ENCODE measurements at regions not wholly inside any gene's neighbourhood (a gene's known extent, or its start where the extent isn't known, plus 50 kb on each side); places are given as distances from the start of the nearest gene placed in this dataset.

- intact Hi-C loops (cut with DNase I), result no loop called here
- Histone ChIP-seq H3K27ac (ENCODE audit: low read depth in 2 of 2, low read length in 2 of 2) (no peak overlapping the region), H3K4me1 (ENCODE audit: control insufficient read depth in 2 of 3, insufficient read depth in 2 of 3, low read depth in 1 of 3, low read length in 3 of 3) (no peaks in the 10 kb centered on the region), H3K9ac (ENCODE audit: low read length in 3 of 3) (no peak overlapping the region), H3K36me3 (ENCODE audit: control insufficient read depth in 2 of 3, insufficient read depth in 3 of 3, low read length in 3 of 3) (no peaks in the 10 kb centered on the region), H3K4me3 (ENCODE audit: low read length in 3 of 3) (no peak overlapping the region), H3K9me3 (ENCODE audit: control insufficient read depth in 2 of 3, insufficient read depth in 1 of 3, low read length in 3 of 3) (no peaks in the 10 kb centered on the region), H3K27me3 (ENCODE audit: control insufficient read depth, insufficient read depth, low read length) (no peaks in the 10 kb centered on the region)
- no peak for TF ChIP-seq CTCF (IDR thresholded peaks at IDR 0.05; ENCODE audit: borderline replicate concordance, extremely low read depth, insufficient read depth)
- no peak for DNase-seq
- no peak for FAIRE-seq
Measured at GRCh38 chr10:61159253-61159652, 215.3 kb upstream of the RHOBTB1 start.

GRCh38 chr10:61157182-61157581 is 213.2 kb upstream of the RHOBTB1 start:
- no peak for TF ChIP-seq CTCF (IDR thresholded peaks at IDR 0.05; ENCODE audit: borderline replicate concordance, extremely low read depth, insufficient read depth)
- intact Hi-C loops (cut with DNase I), result no loop called here
- H3K9ac ChIP-seq (ENCODE audit: low read length in 3 of 3), result no peak overlapping the region
- no peaks in the 10 kb centered on the region for H3K9me3 ChIP-seq (ENCODE audit: control insufficient read depth in 2 of 3, insufficient read depth in 1 of 3, low read length in 3 of 3)
- H3K27me3 ChIP-seq (ENCODE audit: control insufficient read depth, insufficient read depth, low read length), result no peaks in the 10 kb centered on the region
- DNase-seq (no peak), FAIRE-seq (no peak)
- H3K36me3 ChIP-seq (ENCODE audit: control insufficient read depth in 2 of 3, insufficient read depth in 3 of 3, low read length in 3 of 3), result no peaks in the 10 kb centered on the region
- no peak overlapping the region for H3K27ac ChIP-seq (ENCODE audit: low read depth in 2 of 2, low read length in 2 of 2)
- no peak overlapping the region for H3K4me3 ChIP-seq (ENCODE audit: low read length in 3 of 3)
- H3K4me1 ChIP-seq (ENCODE audit: control insufficient read depth in 2 of 3, insufficient read depth in 2 of 3, low read depth in 1 of 3, low read length in 3 of 3), result no peaks in the 10 kb centered on the region

- H3K36me3 ChIP-seq (ENCODE audit: control insufficient read depth in 2 of 3, insufficient read depth in 3 of 3, low read length in 3 of 3), result no peaks in the 10 kb centered on the region
- no peak overlapping the region for H3K4me3 ChIP-seq (ENCODE audit: low read length in 3 of 3)
- H3K9ac ChIP-seq (ENCODE audit: low read length in 3 of 3), result no peak overlapping the region
- H3K27ac ChIP-seq (ENCODE audit: low read depth in 2 of 2, low read length in 2 of 2), result no peak overlapping the region
- H3K9me3 ChIP-seq (ENCODE audit: control insufficient read depth in 2 of 3, insufficient read depth in 1 of 3, low read length in 3 of 3), result no peaks in the 10 kb centered on the region
- H3K27me3 ChIP-seq (ENCODE audit: control insufficient read depth, insufficient read depth, low read length), result no peaks in the 10 kb centered on the region
- intact Hi-C loops (cut with DNase I), result no loop called here
- DNase-seq (no peak), FAIRE-seq (no peak)
- H3K4me1 ChIP-seq (ENCODE audit: control insufficient read depth in 2 of 3, insufficient read depth in 2 of 3, low read depth in 1 of 3, low read length in 3 of 3), result no peaks in the 10 kb centered on the region
- no peak for TF ChIP-seq CTCF (IDR thresholded peaks at IDR 0.05; ENCODE audit: borderline replicate concordance, extremely low read depth, insufficient read depth)
Measured at GRCh38 chr10:61153771-61154170, 209.8 kb upstream of the RHOBTB1 start.

- no peak for TF ChIP-seq CTCF (IDR thresholded peaks at IDR 0.05; ENCODE audit: borderline replicate concordance, extremely low read depth, insufficient read depth)
- no peak for FAIRE-seq
- Histone ChIP-seq H3K27ac (ENCODE audit: low read depth in 2 of 2, low read length in 2 of 2) (no peak overlapping the region), H3K9me3 (ENCODE audit: control insufficient read depth in 2 of 3, insufficient read depth in 1 of 3, low read length in 3 of 3) (no peaks in the 10 kb centered on the region), H3K9ac (ENCODE audit: low read length in 3 of 3) (no peak overlapping the region), H3K27me3 (ENCODE audit: control insufficient read depth, insufficient read depth, low read length) (no peaks in the 10 kb centered on the region), H3K4me3 (ENCODE audit: low read length in 3 of 3) (no peak overlapping the region), H3K36me3 (ENCODE audit: control insufficient read depth in 2 of 3, insufficient read depth in 3 of 3, low read length in 3 of 3) (no peaks in the 10 kb centered on the region), H3K4me1 (ENCODE audit: control insufficient read depth in 2 of 3, insufficient read depth in 2 of 3, low read depth in 1 of 3, low read length in 3 of 3) (no peaks in the 10 kb centered on the region)
- no peak for DNase-seq
- intact Hi-C loops (cut with DNase I), result no loop called here
Measured at GRCh38 chr10:61151059-61151458, 207.1 kb upstream of the RHOBTB1 start.

Measured in kidney (tissue), 13 donors.